ENCODE measurements at regions not wholly inside any gene's neighbourhood (a gene's known extent, or its start where the extent isn't known, plus 50 kb on each side); places are given as distances from the start of the nearest gene placed in this dataset.

- in situ Hi-C loops (cut with HindIII; ENCODE audit: extremely low pct_ligation_motif_present, low pct_unique_long_range_greater_than_20kb) = no loop called here
- no TSS peak for BruUV-seq (replicated peaks)
Observed at GRCh38 chr14:87628780-87629179, 364.2 kb downstream of the GALC start.

GRCh38 chr14:87628129-87628528 lies 364.9 kb downstream of the GALC start:
- H3K4me1 ChIP-seq (ENCODE audit: insufficient read depth, low read length) = no peaks in the 10 kb centered on the region
- DNase-seq (ENCODE audit: low spot score) (peak; percentile 1), FAIRE-seq (no peak), ATAC-seq (no peak)
- CTCF ChIA-PET (ENCODE audit: low intra/inter-chr PET ratio, low total read pairs) = no interaction called here
- no peaks in the 10 kb centered on the region for H3K79me2 ChIP-seq (ENCODE audit: insufficient read depth, low read length)
- intact Hi-C loops (cut with micrococcal nuclease; ENCODE audit: unreplicated experiment) (no loop called here), in situ Hi-C loops (cut with HindIII; ENCODE audit: extremely low pct_ligation_motif_present, low pct_unique_long_range_greater_than_20kb) (no loop called here)
- no TSS peak for BruUV-seq (replicated peaks)
- peaks cover 15% of the 10 kb centered on the region for H3K9me3 ChIP-seq (ENCODE audit: low read length)
- no peaks in the 10 kb centered on the region for H3K36me3 ChIP-seq (replicated peaks in 1 of 2; ENCODE audit: control insufficient read depth in 1 of 2, insufficient read depth in 2 of 2, low read length in 2 of 2)
- H2AFZ ChIP-seq (ENCODE audit: low read length) = no peak overlapping the region
- no peak overlapping the region for H3K27ac ChIP-seq (ENCODE audit: extremely low read length, insufficient read depth, low read length)
- POLR2A ChIA-PET = no interaction called here
- H3K27me3 ChIP-seq (ENCODE audit: control insufficient read depth in 1 of 2, insufficient read depth in 2 of 2, low read length in 2 of 2) = no peaks in the 10 kb centered on the region
- peak; percentile 47; the same call in 1 of the 2 replicates for TF ChIP-seq RFX1 (IDR thresholded peaks at IDR 0.05)
- TF ChIP-seq ZNF589 (CRISPR knock-in tag; conservative IDR thresholded peaks at IDR 0.05) = no peak
- no peaks in the 10 kb centered on the region for H4K20me1 ChIP-seq (ENCODE audit: insufficient read depth, low read length)
- no peak overlapping the region for H3K4me3 ChIP-seq (replicated peaks in 1 of 3; ENCODE audit: insufficient read depth in 1 of 3, low read depth in 2 of 3, low read length in 3 of 3)
- no peak overlapping the region for H3K4me2 ChIP-seq (ENCODE audit: low read depth, low read length)
- H3K9ac ChIP-seq (ENCODE audit: insufficient read depth, low read depth, low read length) = no peak overlapping the region

More at GRCh38 chr14:87628780-87629179, 364.2 kb downstream of the GALC start:
- Histone ChIP-seq H3K4me2 (ENCODE audit: low read depth, low read length) (no peak overlapping the region), H3K36me3 (replicated peaks in 1 of 2; ENCODE audit: control insufficient read depth in 1 of 2, insufficient read depth in 2 of 2, low read length in 2 of 2) (no peaks in the 10 kb centered on the region), H3K4me1 (ENCODE audit: insufficient read depth, low read length) (no peaks in the 10 kb centered on the region), H3K9ac (ENCODE audit: insufficient read depth, low read depth, low read length) (no peak overlapping the region), H3K27me3 (ENCODE audit: control insufficient read depth in 1 of 2, insufficient read depth in 2 of 2, low read length in 2 of 2) (no peaks in the 10 kb centered on the region), H3K79me2 (ENCODE audit: insufficient read depth, low read length) (no peaks in the 10 kb centered on the region), H3K27ac (ENCODE audit: extremely low read length, insufficient read depth, low read length) (no peak overlapping the region), H2AFZ (ENCODE audit: low read length) (no peak overlapping the region), H3K9me3 (ENCODE audit: low read length) (peaks cover 13% of the 10 kb centered on the region), H4K20me1 (ENCODE audit: insufficient read depth, low read length) (no peaks in the 10 kb centered on the region), H3K4me3 (replicated peaks in 1 of 3; ENCODE audit: insufficient read depth in 1 of 3, low read depth in 2 of 3, low read length in 3 of 3) (no peak overlapping the region)
- no peak for FAIRE-seq
- ChIA-PET POLR2A (no interaction called here), CTCF (ENCODE audit: low intra/inter-chr PET ratio, low total read pairs) (no interaction called here)
- intact Hi-C loops (cut with micrococcal nuclease; ENCODE audit: unreplicated experiment) = no loop called here
- 3% methylated on average over 3 of the region's 3 CpGs for WGBS (ENCODE audit: low lambda C conversion rate)
- no peak for DNase-seq (ENCODE audit: low spot score)
- no peak for ATAC-seq
- TF ChIP-seq ATF7 (IDR thresholded peaks at IDR 0.05) (peak; percentile 55; the same call in 1 of the 2 replicates), ATF7 (CRISPR knock-in tag; IDR thresholded peaks at IDR 0.05) (no peak), HIVEP1 (CRISPR knock-in tag; IDR thresholded peaks at IDR 0.05) (no peak)
